ENCODE measurements at regions not wholly inside any gene's neighbourhood (a gene's known extent, or its start where the extent isn't known, plus 50 kb on each side); places are given as distances from the start of the nearest gene placed in this dataset.

GRCh38 chr2:237251986-237252385 is 162.0 kb downstream of the COL6A3 start:
- DNase-seq = no peak

GRCh38 chr2:237253046-237253702 is 160.8 kb downstream of the COL6A3 start:
- DNase-seq = peak; percentile 46

DNA sequence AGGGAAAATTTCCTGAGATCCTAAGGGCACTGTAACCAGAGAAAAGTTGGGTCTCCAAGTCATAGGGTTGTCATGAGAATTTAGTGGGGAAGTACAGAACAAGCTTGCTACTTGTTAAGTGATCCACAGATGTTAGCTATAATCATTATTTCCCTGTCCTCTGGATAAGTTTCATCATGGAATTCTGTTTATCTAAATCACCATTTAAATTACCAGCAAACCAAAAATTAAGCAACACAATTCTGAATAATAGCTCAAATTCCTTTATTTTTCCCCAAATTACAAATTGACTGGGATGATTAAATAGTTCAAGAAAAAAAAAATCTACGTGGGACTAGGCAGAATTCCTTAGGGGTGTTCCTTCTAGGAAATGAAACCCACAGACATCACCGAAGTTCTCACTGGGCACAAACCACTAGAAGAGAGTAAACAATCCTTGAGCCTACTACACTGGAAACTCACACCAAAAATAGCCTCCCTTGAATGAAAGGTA is 159.5 kb downstream of the COL6A3 start:
- peak; percentile 87 for DNase-seq

GRCh38 chr2:237254911-237255578 is 158.9 kb downstream of the COL6A3 start:
- DNase-seq = peak; percentile 94

GRCh38 chr2:237256887-237257286 is 157.1 kb downstream of the COL6A3 start:
- peak; percentile 81 for DNase-seq

- DNase-seq = peak; percentile 79
Observed at GRCh38 chr2:237257471-237257951, 156.5 kb downstream of the COL6A3 start.

GRCh38 chr2:237258116-237258515 is 155.8 kb downstream of the COL6A3 start:
- DNase-seq = peak; percentile 54

- no peak for DNase-seq
Observed at GRCh38 chr2:237258615-237259014, 155.3 kb downstream of the COL6A3 start.

- peak; percentile 74 for DNase-seq
Observed at GRCh38 chr2:237259201-237259600, 154.8 kb downstream of the COL6A3 start.

DNA sequence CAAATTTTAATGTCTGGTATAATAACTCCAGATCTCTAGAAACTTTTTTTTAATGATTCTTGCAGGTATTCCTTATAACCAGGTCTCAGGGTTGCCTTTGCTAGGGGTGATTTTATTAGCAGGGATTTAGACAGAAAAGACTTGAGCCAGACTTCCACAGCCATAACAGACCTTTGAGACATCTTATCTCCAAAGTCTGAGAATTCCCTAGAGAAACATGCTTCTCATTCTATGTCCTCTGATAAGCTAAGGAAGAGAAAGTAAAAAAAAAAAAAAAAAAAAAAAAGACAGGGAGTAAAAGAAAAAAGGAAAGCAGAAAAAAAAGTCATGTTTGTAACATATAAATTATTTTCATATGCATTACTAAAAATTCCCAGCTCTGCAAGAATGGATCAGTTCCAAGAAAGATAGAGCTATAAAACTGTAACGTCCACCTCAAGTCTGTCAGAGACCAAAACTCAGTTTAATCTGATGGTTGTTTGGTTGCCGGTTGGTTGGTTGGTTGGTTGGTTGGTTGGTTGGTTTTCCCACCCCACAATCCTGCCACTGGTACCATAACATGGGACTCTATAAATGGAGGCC is 153.8 kb downstream of the COL6A3 start:
- peak; percentile 47 for DNase-seq

DNA sequence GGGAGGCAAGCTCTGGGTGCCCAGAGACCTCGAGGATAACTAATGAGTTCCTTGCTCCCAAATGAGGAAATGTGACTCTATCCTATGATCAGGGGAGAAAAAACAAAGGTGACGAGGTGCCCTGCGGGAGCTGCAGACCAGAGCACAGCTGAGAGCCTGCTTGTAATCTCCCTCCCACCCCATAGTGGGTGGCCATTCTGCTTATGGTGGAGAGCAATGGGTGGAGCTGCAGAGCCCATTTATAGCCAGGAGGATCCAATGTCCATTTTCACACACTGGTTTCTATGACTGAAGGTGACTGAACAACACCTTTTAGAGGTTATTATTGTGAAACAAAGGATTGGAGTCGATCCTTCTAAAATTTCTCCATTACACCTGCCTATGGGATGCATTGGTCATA is 153.3 kb downstream of the COL6A3 start:
- no peak for DNase-seq

GRCh38 chr2:237261327-237261726 is 152.6 kb downstream of the COL6A3 start:
- DNase-seq = no peak

- DNase-seq = peak; percentile 91
Observed at GRCh38 chr2:237262838-237263771, 150.9 kb downstream of the COL6A3 start.

- DNase-seq = peak; percentile 86
Observed at GRCh38 chr2:237264480-237265219, 149.3 kb downstream of the COL6A3 start.

DNA sequence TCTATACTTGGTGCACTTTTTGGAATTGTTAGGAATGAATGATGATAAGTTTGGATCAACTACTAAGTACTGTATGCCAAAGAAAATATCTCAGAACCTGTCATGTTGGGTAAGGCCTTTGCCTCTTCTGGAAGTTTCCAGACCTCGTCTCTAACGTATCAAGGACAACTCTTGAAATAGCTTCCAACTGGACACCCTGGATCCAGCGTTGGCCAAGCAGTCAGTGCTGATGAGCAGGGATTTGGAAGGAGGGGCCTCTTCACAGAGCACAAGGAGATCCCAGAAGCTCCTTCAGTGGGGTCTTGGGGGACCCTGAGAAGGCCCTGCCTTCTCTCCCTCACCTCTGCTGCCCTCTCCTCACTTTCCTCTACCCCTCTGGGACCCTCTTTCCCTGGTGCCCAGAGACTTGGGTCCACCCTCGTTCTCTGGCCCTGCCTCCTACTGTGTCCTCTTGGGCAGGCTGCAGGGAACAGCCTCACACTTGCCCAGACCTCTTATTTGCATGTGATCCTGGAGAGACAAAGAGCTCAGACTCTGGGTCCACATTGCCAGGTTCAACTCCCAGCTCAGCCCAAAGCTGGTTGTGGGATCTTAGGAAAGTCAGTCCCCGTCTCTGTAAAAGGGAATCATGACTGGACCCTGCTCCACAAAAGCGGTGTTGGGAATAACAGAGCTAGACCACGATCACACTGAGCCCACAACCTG is 145.8 kb downstream of the COL6A3 start:
- DNase-seq = no peak

GRCh38 chr2:237269138-237269875 is 144.7 kb downstream of the COL6A3 start:
- peak; percentile 42 for DNase-seq

DNA sequence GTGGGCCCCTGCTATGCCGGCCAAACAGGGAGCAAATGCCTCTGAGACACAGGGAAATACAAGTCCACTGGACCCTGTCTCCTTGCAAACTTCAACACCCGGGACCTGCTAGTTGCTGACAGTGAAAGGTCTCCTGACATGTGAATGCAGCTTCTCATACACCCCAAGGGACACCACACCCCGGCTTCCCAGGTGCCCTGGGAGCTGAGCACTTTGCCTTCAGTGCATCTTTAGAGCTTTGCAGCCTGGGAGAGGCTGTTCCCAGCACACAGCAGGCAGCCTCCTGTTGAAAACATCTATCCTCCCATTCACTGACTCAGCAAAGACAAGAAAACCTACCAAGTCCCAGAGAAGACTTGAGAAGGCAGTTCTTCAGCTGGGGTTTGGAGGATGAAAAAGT is 143.4 kb downstream of the COL6A3 start:
- no peak for DNase-seq

DNA sequence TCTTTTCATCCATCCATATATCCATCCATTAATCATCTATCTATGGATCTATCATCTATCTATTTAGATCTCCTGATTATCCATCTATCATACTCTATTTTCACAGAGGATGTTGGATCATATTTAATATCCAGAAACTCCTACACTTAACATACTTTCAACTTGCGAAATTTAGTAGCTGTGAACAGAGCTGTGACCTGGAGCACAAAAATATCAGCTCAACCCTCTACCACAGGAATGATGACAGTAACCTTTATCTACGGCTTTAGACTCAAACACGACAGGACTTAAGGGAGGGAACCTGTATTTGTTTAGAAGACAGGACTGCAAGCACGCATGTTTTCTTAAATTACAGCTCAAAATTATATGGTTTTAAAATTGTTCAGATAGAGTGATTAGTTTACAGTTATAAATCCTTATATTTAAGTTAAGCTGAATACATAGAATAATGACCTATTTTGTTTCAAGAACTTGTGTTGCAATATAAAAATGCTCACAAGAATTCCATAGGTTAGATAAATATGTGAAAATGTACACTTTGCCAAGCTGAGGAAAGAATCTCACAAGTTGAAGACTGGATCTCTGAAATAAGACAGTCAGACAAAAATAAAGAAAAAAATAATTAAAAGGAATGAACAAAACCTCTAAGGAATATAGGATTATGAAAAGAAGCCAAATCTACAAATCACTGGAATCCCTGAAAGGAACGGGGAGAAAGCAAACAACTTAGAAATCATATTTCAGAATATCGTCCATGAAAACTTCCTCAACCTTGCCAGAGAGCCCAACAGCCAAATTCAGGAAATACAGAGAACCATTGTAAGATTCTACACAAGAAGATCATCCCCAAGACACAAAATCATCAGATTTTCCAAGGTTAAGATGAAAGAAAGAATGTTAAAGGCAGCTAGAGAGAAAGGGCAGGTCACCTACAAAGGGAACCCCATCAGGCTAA is 142.0 kb downstream of the COL6A3 start:
- peak; percentile 70 for DNase-seq
